GM23338 (cell line): ENCODE measurements at regions not wholly inside any gene's neighbourhood (a gene's known extent, or its start where the extent isn't known, plus 50 kb on each side); places are given as distances from the start of the nearest gene placed in this dataset.

Source experiments
- ATAC-seq: fragments of 200-7000 bp; cut with Tn5 transposase; 3 replicates; pipeline ENCODE4 v1.9.1; 2020
- DNase-seq: peaks from one replicate; pipeline ENCODE4 v3.0.0-alpha.2; 2015; ENCODE audit warnings: low spot score
- H2AFZ ChIP-seq: fragments of 200-600 bp; sonication (generic); 2 replicates; pipeline ENCODE4 v1.8.0; 2016; ENCODE audit warnings: antibody characterized with exemption, mild to moderate bottlenecking, moderate library complexity
- H3F3A ChIP-seq: fragments of 200-600 bp; sonication (generic); replicated peaks from 2 replicates; pipeline ENCODE4 v1.8.0; 2017; ENCODE audit warnings: antibody characterized with exemption, mixed run types, low read depth
- H3K27ac ChIP-seq: fragments of 200-600 bp; sonication (generic); 2 replicates; pipeline ENCODE4 v1.6.1; 2016; ENCODE audit warnings: low read depth
- H3K27me3 ChIP-seq: fragments of 200-600 bp; sonication (generic); 2 replicates; pipeline ENCODE4 v1.8.0; 2016; ENCODE audit warnings: mild to moderate bottlenecking, mixed run types, moderate library complexity; ENCODE audit not compliant: insufficient read depth
- H3K36me3 ChIP-seq: fragments of 200-600 bp; sonication (generic); 2 replicates; pipeline ENCODE4 v1.8.0; 2016; ENCODE audit warnings: mild to moderate bottlenecking; ENCODE audit not compliant: insufficient read depth
- H3K4me1 ChIP-seq: fragments of 200-600 bp; sonication (generic); 2 replicates; pipeline ENCODE4 v1.8.0; 2016; ENCODE audit warnings: mild to moderate bottlenecking, moderate library complexity; ENCODE audit not compliant: insufficient read depth
- H3K4me2 ChIP-seq: fragments of 200-600 bp; sonication (generic); 2 replicates; pipeline ENCODE4 v1.7.1; 2017; ENCODE audit warnings: mixed run types
- H3K4me3 ChIP-seq: fragments of 200-600 bp; sonication (generic); 2 replicates; pipeline ENCODE4 v1.6.1; 2016; ENCODE audit warnings: mixed run types
- H3K79me2 ChIP-seq: fragments of 200-600 bp; sonication (generic); replicated peaks from 2 replicates; pipeline ENCODE4 v1.8.0; 2017; ENCODE audit warnings: mild to moderate bottlenecking; ENCODE audit not compliant: insufficient read depth
- H3K9me2 ChIP-seq: fragments of 200-600 bp; sonication (generic); 2 replicates; pipeline ENCODE4 v1.8.0; 2017; ENCODE audit not compliant: insufficient read depth
- H4K20me1 ChIP-seq: fragments of 200-600 bp; sonication (generic); replicated peaks from 2 replicates; pipeline ENCODE4 v1.8.0; 2017; ENCODE audit warnings: mild to moderate bottlenecking; ENCODE audit not compliant: insufficient read depth
- H3K27ac Mint-ChIP-seq: 2 replicates; pipeline ENCODE4 v1.8.0; 2020; ENCODE audit warnings: inconsistent platforms, mild to moderate bottlenecking, moderate library complexity, mixed read lengths
- H3K27me3 Mint-ChIP-seq: 3 replicates; pipeline ENCODE4 v1.8.0; 2022; ENCODE audit warnings: low read depth, mild to moderate bottlenecking, moderate library complexity, mixed read lengths, inconsistent platforms; ENCODE audit not compliant: insufficient read depth, poor library complexity
- H3K36me3 Mint-ChIP-seq: 3 replicates; pipeline ENCODE4 v1.8.0; 2021; ENCODE audit warnings: low read depth, mild to moderate bottlenecking, inconsistent platforms, moderate library complexity, mixed read lengths
- H3K4me1 Mint-ChIP-seq: 3 replicates; pipeline ENCODE4 v1.8.0; 2020; ENCODE audit warnings: mild to moderate bottlenecking, inconsistent platforms, mixed read lengths
- H3K4me3 Mint-ChIP-seq: 3 replicates; pipeline ENCODE4 v1.8.0; 2021; ENCODE audit warnings: moderate library complexity, mild to moderate bottlenecking, inconsistent platforms, mixed read lengths
- H3K9me3 Mint-ChIP-seq: 3 replicates; pipeline ENCODE4 v1.8.0; 2020; ENCODE audit warnings: moderate library complexity, mild to moderate bottlenecking, inconsistent platforms, mixed read lengths
- CREB1 ChIP-seq: fragments of 250-450 bp; sonication (Bioruptor Pico); IDR thresholded peaks from 2 replicates; pipeline ENCODE4 v1.5.0; 2020; ENCODE audit warnings: low read depth, mild to moderate bottlenecking, moderate library complexity
- ZNF114 ChIP-seq: fragments of 250-450 bp; sonication (Bioruptor Pico); IDR thresholded peaks from 2 replicates; pipeline ENCODE4 v1.5.0; 2020; ENCODE audit warnings: mild to moderate bottlenecking, moderate library complexity
- ZNF331 ChIP-seq: fragments of 250-450 bp; sonication (Bioruptor Pico); IDR thresholded peaks from 2 replicates; pipeline ENCODE4 v1.5.0; 2020; ENCODE audit warnings: low read depth, mild to moderate bottlenecking, moderate library complexity
- TF ChIP-seq, protein P1 (sequence below): fragments of 250-450 bp; sonication (Bioruptor Pico); IDR thresholded peaks from 2 replicates; pipeline ENCODE4 v1.5.0; 2020; ENCODE audit warnings: mild to moderate bottlenecking, moderate library complexity
- TF ChIP-seq, protein P2 (sequence below), 2 experiments: fragments of 200-600 bp in 1 of 2; sonication (generic) in 1 of 2; conservative IDR thresholded peaks; 2 replicates each; pipeline versions ENCODE4 v1.5.1 to v1.6.1; 2016 to 2017; ENCODE audit warnings: antibody characterized with exemption in 2 of 2, low read depth in 2 of 2, mild to moderate bottlenecking in 2 of 2, moderate library complexity in 1 of 2
- TF ChIP-seq, protein P3 (sequence below): IDR thresholded peaks from 2 replicates; pipeline ENCODE4 v1.6.1; 2016; ENCODE audit warnings: antibody characterized with exemption

DNA sequence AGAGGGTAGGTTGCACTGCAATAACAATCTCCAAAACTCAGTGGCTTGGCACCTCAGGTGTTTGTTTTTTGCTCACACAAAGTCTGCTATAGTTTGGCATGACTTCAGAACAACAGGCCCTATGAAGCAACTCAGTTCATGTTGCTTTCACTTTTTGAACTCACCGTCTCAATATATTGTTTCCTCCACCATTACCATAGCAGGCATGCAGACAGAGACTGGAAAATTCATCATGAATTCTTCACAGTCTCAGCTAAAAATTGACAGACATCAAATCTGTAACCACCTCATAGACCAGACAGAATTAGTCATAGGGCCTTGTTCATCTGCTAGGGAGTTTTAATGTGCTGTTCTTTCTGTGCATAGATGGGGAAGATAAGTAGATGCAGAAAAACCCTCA lies 161.4 kb upstream of the POU1F1 start:
- Mint-ChIP-seq H3K4me1 (no peaks in the 10 kb centered on the region), H3K36me3 (no peaks in the 10 kb centered on the region), H3K27ac (no peak overlapping the region), H3K9me3 (no peaks in the 10 kb centered on the region; the same call in 2 of the 3 replicates), H3K4me3 (no peak overlapping the region), H3K27me3 (peaks cover 1% of the 10 kb centered on the region)
- Histone ChIP-seq H3K4me3 (no peak overlapping the region), H3F3A (no peaks in the 10 kb centered on the region), H3K27me3 (no peaks in the 10 kb centered on the region), H3K27ac (no peak overlapping the region), H3K4me2 (no peak overlapping the region), H3K9me2 (no peaks in the 10 kb centered on the region), H2AFZ (no peak overlapping the region), H3K79me2 (no peaks in the 10 kb centered on the region), H3K36me3 (no peaks in the 10 kb centered on the region), H3K4me1 (no peaks in the 10 kb centered on the region), H4K20me1 (no peaks in the 10 kb centered on the region)
- ATAC-seq (no peak), DNase-seq (no peak)
- TF ChIP-seq, protein P1, sequence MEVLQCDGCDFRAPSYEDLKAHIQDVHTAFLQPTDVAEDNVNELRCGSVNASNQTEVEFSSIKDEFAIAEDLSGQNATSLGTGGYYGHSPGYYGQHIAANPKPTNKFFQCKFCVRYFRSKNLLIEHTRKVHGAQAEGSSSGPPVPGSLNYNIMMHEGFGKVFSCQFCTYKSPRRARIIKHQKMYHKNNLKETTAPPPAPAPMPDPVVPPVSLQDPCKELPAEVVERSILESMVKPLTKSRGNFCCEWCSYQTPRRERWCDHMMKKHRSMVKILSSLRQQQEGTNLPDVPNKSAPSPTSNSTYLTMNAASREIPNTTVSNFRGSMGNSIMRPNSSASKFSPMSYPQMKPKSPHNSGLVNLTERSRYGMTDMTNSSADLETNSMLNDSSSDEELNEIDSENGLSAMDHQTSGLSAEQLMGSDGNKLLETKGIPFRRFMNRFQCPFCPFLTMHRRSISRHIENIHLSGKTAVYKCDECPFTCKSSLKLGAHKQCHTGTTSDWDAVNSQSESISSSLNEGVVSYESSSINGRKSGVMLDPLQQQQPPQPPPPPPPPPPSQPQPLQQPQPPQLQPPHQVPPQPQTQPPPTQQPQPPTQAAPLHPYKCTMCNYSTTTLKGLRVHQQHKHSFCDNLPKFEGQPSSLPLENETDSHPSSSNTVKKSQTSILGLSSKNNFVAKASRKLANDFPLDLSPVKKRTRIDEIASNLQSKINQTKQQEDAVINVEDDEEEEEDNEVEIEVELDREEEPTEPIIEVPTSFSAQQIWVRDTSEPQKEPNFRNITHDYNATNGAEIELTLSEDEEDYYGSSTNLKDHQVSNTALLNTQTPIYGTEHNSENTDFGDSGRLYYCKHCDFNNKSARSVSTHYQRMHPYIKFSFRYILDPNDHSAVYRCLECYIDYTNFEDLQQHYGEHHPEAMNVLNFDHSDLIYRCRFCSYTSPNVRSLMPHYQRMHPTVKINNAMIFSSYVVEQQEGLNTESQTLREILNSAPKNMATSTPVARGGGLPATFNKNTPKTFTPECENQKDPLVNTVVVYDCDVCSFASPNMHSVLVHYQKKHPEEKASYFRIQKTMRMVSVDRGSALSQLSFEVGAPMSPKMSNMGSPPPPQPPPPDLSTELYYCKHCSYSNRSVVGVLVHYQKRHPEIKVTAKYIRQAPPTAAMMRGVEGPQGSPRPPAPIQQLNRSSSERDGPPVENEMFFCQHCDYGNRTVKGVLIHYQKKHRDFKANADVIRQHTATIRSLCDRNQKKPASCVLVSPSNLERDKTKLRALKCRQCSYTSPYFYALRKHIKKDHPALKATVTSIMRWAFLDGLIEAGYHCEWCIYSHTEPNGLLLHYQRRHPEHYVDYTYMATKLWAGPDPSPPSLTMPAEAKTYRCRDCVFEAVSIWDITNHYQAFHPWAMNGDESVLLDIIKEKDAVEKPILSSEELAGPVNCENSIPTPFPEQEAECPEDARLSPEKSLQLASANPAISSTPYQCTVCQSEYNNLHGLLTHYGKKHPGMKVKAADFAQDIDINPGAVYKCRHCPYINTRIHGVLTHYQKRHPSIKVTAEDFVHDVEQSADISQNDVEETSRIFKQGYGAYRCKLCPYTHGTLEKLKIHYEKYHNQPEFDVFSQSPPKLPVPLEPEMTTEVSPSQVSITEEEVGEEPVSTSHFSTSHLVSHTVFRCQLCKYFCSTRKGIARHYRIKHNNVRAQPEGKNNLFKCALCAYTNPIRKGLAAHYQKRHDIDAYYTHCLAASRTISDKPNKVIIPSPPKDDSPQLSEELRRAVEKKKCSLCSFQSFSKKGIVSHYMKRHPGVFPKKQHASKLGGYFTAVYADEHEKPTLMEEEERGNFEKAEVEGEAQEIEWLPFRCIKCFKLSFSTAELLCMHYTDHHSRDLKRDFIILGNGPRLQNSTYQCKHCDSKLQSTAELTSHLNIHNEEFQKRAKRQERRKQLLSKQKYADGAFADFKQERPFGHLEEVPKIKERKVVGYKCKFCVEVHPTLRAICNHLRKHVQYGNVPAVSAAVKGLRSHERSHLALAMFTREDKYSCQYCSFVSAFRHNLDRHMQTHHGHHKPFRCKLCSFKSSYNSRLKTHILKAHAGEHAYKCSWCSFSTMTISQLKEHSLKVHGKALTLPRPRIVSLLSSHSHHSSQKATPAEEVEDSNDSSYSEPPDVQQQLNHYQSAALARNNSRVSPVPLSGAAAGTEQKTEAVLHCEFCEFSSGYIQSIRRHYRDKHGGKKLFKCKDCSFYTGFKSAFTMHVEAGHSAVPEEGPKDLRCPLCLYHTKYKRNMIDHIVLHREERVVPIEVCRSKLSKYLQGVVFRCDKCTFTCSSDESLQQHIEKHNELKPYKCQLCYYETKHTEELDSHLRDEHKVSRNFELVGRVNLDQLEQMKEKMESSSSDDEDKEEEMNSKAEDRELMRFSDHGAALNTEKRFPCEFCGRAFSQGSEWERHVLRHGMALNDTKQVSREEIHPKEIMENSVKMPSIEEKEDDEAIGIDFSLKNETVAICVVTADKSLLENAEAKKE (CRISPR knock-in tag) = no peak
- TF ChIP-seq, protein P2, sequence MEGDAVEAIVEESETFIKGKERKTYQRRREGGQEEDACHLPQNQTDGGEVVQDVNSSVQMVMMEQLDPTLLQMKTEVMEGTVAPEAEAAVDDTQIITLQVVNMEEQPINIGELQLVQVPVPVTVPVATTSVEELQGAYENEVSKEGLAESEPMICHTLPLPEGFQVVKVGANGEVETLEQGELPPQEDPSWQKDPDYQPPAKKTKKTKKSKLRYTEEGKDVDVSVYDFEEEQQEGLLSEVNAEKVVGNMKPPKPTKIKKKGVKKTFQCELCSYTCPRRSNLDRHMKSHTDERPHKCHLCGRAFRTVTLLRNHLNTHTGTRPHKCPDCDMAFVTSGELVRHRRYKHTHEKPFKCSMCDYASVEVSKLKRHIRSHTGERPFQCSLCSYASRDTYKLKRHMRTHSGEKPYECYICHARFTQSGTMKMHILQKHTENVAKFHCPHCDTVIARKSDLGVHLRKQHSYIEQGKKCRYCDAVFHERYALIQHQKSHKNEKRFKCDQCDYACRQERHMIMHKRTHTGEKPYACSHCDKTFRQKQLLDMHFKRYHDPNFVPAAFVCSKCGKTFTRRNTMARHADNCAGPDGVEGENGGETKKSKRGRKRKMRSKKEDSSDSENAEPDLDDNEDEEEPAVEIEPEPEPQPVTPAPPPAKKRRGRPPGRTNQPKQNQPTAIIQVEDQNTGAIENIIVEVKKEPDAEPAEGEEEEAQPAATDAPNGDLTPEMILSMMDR (conservative IDR thresholded peaks at IDR 0.05; ENCODE audit: low read depth in 2 of 2) = no peak
- TF ChIP-seq CREB1 (no peak), ZNF114 (CRISPR knock-in tag) (no peak), ZNF331 (CRISPR knock-in tag) (no peak)
- TF ChIP-seq, protein P3, sequence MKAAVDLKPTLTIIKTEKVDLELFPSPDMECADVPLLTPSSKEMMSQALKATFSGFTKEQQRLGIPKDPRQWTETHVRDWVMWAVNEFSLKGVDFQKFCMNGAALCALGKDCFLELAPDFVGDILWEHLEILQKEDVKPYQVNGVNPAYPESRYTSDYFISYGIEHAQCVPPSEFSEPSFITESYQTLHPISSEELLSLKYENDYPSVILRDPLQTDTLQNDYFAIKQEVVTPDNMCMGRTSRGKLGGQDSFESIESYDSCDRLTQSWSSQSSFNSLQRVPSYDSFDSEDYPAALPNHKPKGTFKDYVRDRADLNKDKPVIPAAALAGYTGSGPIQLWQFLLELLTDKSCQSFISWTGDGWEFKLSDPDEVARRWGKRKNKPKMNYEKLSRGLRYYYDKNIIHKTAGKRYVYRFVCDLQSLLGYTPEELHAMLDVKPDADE = no peak
